ENCODE measurements at regions not wholly inside any gene's neighbourhood (a gene's known extent, or its start where the extent isn't known, plus 50 kb on each side); places are given as distances from the start of the nearest gene placed in this dataset.

DNA sequence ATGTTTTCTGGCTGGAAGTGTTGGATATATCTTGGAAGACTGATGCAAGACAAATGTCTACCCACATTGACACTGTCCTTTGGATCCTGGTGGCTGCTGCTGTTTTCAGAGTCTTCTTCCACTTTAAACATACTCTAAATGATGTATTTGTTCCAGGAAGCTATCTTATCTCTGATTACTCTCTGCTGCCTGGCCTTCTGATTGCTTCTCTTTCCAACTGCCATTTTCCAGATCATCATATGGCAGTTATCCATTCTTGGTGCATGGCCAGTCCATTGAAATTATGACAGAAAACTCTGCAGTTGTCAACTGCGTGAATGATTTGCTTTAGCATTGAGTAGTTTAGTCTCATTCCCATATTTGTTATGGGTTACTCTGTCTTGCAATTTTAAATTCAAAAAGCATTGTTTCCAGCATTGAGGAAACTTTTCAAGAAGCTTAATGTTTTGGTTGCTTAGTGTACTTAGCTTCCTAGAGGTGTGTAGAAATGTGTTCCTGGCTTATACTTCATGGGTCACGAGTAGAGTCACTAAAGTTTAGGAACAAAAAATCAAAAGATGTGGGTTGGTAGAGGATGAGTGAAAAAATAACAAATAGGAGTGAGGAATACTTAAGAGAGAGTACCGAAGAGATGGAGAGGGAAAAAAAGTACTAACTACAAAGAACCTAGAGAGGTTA lies 268.3 kb upstream of the MTPN start:
- TF ChIP-seq, protein P1, sequence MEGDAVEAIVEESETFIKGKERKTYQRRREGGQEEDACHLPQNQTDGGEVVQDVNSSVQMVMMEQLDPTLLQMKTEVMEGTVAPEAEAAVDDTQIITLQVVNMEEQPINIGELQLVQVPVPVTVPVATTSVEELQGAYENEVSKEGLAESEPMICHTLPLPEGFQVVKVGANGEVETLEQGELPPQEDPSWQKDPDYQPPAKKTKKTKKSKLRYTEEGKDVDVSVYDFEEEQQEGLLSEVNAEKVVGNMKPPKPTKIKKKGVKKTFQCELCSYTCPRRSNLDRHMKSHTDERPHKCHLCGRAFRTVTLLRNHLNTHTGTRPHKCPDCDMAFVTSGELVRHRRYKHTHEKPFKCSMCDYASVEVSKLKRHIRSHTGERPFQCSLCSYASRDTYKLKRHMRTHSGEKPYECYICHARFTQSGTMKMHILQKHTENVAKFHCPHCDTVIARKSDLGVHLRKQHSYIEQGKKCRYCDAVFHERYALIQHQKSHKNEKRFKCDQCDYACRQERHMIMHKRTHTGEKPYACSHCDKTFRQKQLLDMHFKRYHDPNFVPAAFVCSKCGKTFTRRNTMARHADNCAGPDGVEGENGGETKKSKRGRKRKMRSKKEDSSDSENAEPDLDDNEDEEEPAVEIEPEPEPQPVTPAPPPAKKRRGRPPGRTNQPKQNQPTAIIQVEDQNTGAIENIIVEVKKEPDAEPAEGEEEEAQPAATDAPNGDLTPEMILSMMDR (IDR thresholded peaks at IDR 0.05 in 8 of 11, conservative IDR thresholded peaks at IDR 0.05 in 3 of 11), result no peak
- TF ChIP-seq POLR2A (IDR thresholded peaks at IDR 0.05), result no peak
